ENCODE measurements at regions not wholly inside any gene's neighbourhood (a gene's known extent, or its start where the extent isn't known, plus 50 kb on each side); places are given as distances from the start of the nearest gene placed in this dataset.

GRCh38 chr13:52936806-52937205 lies 88.4 kb upstream of the PCDH8 start:
- no peak overlapping the region for H3K4me3 Mint-ChIP-seq
- peaks cover 6% of the 10 kb centered on the region for H3K27me3 Mint-ChIP-seq
- H3K9me3 Mint-ChIP-seq: no peaks in the 10 kb centered on the region
- H3K4me1 Mint-ChIP-seq: no peaks in the 10 kb centered on the region
- no peak for ATAC-seq
- no peak overlapping the region for H3K27ac Mint-ChIP-seq
- no peak for DNase-seq

- no peak for ATAC-seq
- H3K4me3 Mint-ChIP-seq: no peak overlapping the region
- no peak overlapping the region for H3K27ac Mint-ChIP-seq
- no peaks in the 10 kb centered on the region for H3K27me3 Mint-ChIP-seq
- no peaks in the 10 kb centered on the region for H3K9me3 Mint-ChIP-seq
- DNase-seq: no peak
- H3K4me1 Mint-ChIP-seq: no peaks in the 10 kb centered on the region
Measured at GRCh38 chr13:52934258-52934657, 85.8 kb upstream of the PCDH8 start.

GRCh38 chr13:52933547-52934210 lies 85.2 kb upstream of the PCDH8 start:
- H3K4me1 Mint-ChIP-seq: no peaks in the 10 kb centered on the region
- ATAC-seq (no peak), DNase-seq (no peak)
- no peak overlapping the region for H3K27ac Mint-ChIP-seq
- no peaks in the 10 kb centered on the region for H3K9me3 Mint-ChIP-seq
- no peak overlapping the region for H3K4me3 Mint-ChIP-seq
- H3K27me3 Mint-ChIP-seq: no peaks in the 10 kb centered on the region

GRCh38 chr13:52933099-52933498 lies 84.7 kb upstream of the PCDH8 start:
- H3K27me3 Mint-ChIP-seq: no peaks in the 10 kb centered on the region
- H3K4me1 Mint-ChIP-seq: no peaks in the 10 kb centered on the region
- no peak overlapping the region for H3K4me3 Mint-ChIP-seq
- ATAC-seq: no peak
- H3K9me3 Mint-ChIP-seq: no peaks in the 10 kb centered on the region
- DNase-seq: no peak
- no peak overlapping the region for H3K27ac Mint-ChIP-seq

GRCh38 chr13:52932649-52933048 lies 84.2 kb upstream of the PCDH8 start:
- no peaks in the 10 kb centered on the region for H3K4me1 Mint-ChIP-seq
- no peaks in the 10 kb centered on the region for H3K9me3 Mint-ChIP-seq
- no peaks in the 10 kb centered on the region for H3K27me3 Mint-ChIP-seq
- DNase-seq (no peak), ATAC-seq (no peak)
- no peak overlapping the region for H3K4me3 Mint-ChIP-seq
- H3K27ac Mint-ChIP-seq: no peak overlapping the region

- no peak overlapping the region for H3K27ac Mint-ChIP-seq
- ATAC-seq (no peak), DNase-seq (no peak)
- no peaks in the 10 kb centered on the region for H3K4me1 Mint-ChIP-seq
- no peaks in the 10 kb centered on the region for H3K9me3 Mint-ChIP-seq
- H3K4me3 Mint-ChIP-seq: no peak overlapping the region
- no peaks in the 10 kb centered on the region for H3K27me3 Mint-ChIP-seq
Measured at GRCh38 chr13:52931539-52932431, 83.3 kb upstream of the PCDH8 start.

GRCh38 chr13:52931131-52931530 lies 82.7 kb upstream of the PCDH8 start:
- DNase-seq (no peak), ATAC-seq (no peak)
- no peak overlapping the region for H3K4me3 Mint-ChIP-seq
- H3K27ac Mint-ChIP-seq: no peak overlapping the region
- H3K27me3 Mint-ChIP-seq: no peaks in the 10 kb centered on the region
- no peaks in the 10 kb centered on the region for H3K9me3 Mint-ChIP-seq
- no peaks in the 10 kb centered on the region for H3K4me1 Mint-ChIP-seq

- H3K4me3 Mint-ChIP-seq: no peak overlapping the region
- H3K9me3 Mint-ChIP-seq: no peaks in the 10 kb centered on the region
- DNase-seq: no peak
- no peak overlapping the region for H3K27ac Mint-ChIP-seq
- H3K27me3 Mint-ChIP-seq: no peaks in the 10 kb centered on the region
- ATAC-seq: no peak
- no peaks in the 10 kb centered on the region for H3K4me1 Mint-ChIP-seq
Measured at GRCh38 chr13:52929846-52930245, 81.4 kb upstream of the PCDH8 start.

GRCh38 chr13:52926971-52927370 lies 78.5 kb upstream of the PCDH8 start:
- H3K27me3 Mint-ChIP-seq: no peaks in the 10 kb centered on the region
- no peaks in the 10 kb centered on the region for H3K9me3 Mint-ChIP-seq
- DNase-seq (no peak), ATAC-seq (no peak)
- H3K4me1 Mint-ChIP-seq: no peaks in the 10 kb centered on the region
- no peak overlapping the region for H3K27ac Mint-ChIP-seq
- H3K4me3 Mint-ChIP-seq: no peak overlapping the region

- ATAC-seq: no peak
- H3K4me3 Mint-ChIP-seq: no peak overlapping the region
- H3K27me3 Mint-ChIP-seq: no peaks in the 10 kb centered on the region
- DNase-seq: no peak
- H3K27ac Mint-ChIP-seq: no peak overlapping the region
- no peaks in the 10 kb centered on the region for H3K9me3 Mint-ChIP-seq
- no peaks in the 10 kb centered on the region for H3K4me1 Mint-ChIP-seq
Measured at GRCh38 chr13:52925775-52926285, 77.4 kb upstream of the PCDH8 start.

GRCh38 chr13:52925251-52925650 lies 76.8 kb upstream of the PCDH8 start:
- H3K27me3 Mint-ChIP-seq: no peaks in the 10 kb centered on the region

GRCh38 chr13:52924289-52925148 lies 76.1 kb upstream of the PCDH8 start:
- no peak overlapping the region for H3K27ac Mint-ChIP-seq
- no peaks in the 10 kb centered on the region for H3K27me3 Mint-ChIP-seq
- no peaks in the 10 kb centered on the region for H3K4me1 Mint-ChIP-seq
- ATAC-seq (no peak), DNase-seq (no peak)
- no peaks in the 10 kb centered on the region for H3K9me3 Mint-ChIP-seq
- no peak overlapping the region for H3K4me3 Mint-ChIP-seq

More at GRCh38 chr13:52925251-52925650, 76.8 kb upstream of the PCDH8 start:
- no peak for ATAC-seq
- Mint-ChIP-seq H3K4me1 (no peaks in the 10 kb centered on the region), H3K9me3 (no peaks in the 10 kb centered on the region), H3K4me3 (no peak overlapping the region), H3K27ac (no peak overlapping the region)
- no peak for DNase-seq

GRCh38 chr13:52922961-52923360 lies 74.5 kb upstream of the PCDH8 start:
- Mint-ChIP-seq H3K9me3 (peaks cover 4 to 5% of the 10 kb centered on the region in 2 donors), H3K27ac (no peak overlapping the region), H3K4me3 (no peak overlapping the region), H3K4me1 (no peaks in the 10 kb centered on the region), H3K27me3 (peaks cover 8% of the 10 kb centered on the region)
- ATAC-seq (no peak), DNase-seq (no peak)

GRCh38 chr13:52921194-52921593 lies 72.8 kb upstream of the PCDH8 start:
- DNase-seq (no peak), ATAC-seq (no peak)
- Mint-ChIP-seq H3K4me3 (no peak overlapping the region), H3K27ac (no peak overlapping the region), H3K27me3 (peaks cover 9% of the 10 kb centered on the region), H3K4me1 (no peaks in the 10 kb centered on the region), H3K9me3 (peaks cover 11% of the 10 kb centered on the region in 2 donors)

- ATAC-seq (no peak), DNase-seq (no peak)
- Mint-ChIP-seq H3K27ac (no peak overlapping the region), H3K4me1 (no peaks in the 10 kb centered on the region), H3K4me3 (no peak overlapping the region), H3K9me3 (peaks cover 11 to 15% of the 10 kb centered on the region in 2 donors), H3K27me3 (peaks cover 9% of the 10 kb centered on the region)
Measured at GRCh38 chr13:52916486-52916990, 68.1 kb upstream of the PCDH8 start.
